ENCODE measurements at regions not wholly inside any gene's neighbourhood (a gene's known extent, or its start where the extent isn't known, plus 50 kb on each side); places are given as distances from the start of the nearest gene placed in this dataset.

DNA sequence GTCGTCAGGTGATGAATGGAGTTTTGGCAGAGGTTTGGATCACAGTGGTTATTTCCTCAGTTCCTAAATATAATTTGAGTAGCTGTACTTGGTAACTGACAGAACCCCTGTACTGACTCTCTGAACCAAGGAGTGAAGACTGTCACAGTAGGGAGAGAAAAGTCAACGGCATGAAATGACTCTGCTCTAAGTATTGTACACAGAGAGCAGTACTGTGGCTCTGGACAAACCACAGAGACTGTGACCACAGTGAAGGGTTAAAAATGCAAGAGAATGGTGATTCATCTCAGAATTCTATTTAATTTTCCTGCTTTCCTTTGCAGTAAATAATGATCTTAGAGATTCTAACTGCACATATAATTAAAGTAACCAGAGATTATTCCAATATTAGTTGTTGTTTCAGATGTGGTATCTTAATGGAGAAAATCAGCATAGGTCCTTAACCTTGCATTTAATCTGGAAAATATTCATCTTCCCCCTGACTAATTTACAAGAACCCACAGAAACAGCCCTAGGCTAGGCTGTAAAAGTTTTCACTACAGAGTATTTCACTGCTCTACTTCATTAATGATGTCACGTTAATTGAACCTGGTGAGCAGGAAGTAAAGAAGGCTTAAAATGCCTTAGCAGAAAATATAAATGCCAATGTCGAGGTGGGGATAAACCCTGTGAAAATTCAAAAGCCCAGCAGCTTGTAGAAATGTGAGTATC, 221.9 kb downstream of the LIG4 start:
- Histone ChIP-seq H3K27me3 (no peaks in the 10 kb centered on the region), H3K9me3 (no peaks in the 10 kb centered on the region), H3K27ac (no peak overlapping the region), H3K36me3 (no peaks in the 10 kb centered on the region), H3K4me3 (no peak overlapping the region), H3K4me1 (no peaks in the 10 kb centered on the region)
- WGBS: 53% methylated on average over 4 of the region's 4 CpGs
- no peak for DNase-seq (ENCODE audit: low spot score in 2 of 2)
- no peak for TF ChIP-seq CTCF (IDR thresholded peaks at IDR 0.05)
- TF ChIP-seq POLR2A (IDR thresholded peaks at IDR 0.05): no peak
- no peak for TF ChIP-seq EP300 (IDR thresholded peaks at IDR 0.05)
- TF ChIP-seq POLR2AphosphoS5 (IDR thresholded peaks at IDR 0.05): no peak

GRCh38 chr13:107992542-107992941, 222.8 kb downstream of the LIG4 start:
- no peaks in the 10 kb centered on the region for H3K27me3 ChIP-seq
- WGBS: 36% methylated on average over 2 of the region's 2 CpGs
- H3K4me1 ChIP-seq: no peaks in the 10 kb centered on the region
- TF ChIP-seq CTCF (IDR thresholded peaks at IDR 0.05) (no peak), POLR2A (IDR thresholded peaks at IDR 0.05) (no peak), POLR2AphosphoS5 (IDR thresholded peaks at IDR 0.05) (no peak)
- H3K36me3 ChIP-seq: no peaks in the 10 kb centered on the region
- DNase-seq (ENCODE audit: low spot score in 2 of 2): no peak
- no peak overlapping the region for H3K4me3 ChIP-seq
- no peak overlapping the region for H3K27ac ChIP-seq
- no peaks in the 10 kb centered on the region for H3K9me3 ChIP-seq

GRCh38 chr13:107977071-107977574, 238.2 kb downstream of the LIG4 start:
- Histone ChIP-seq H3K27me3 (no peaks in the 10 kb centered on the region), H3K4me3 (no peak overlapping the region), H3K4me1 (no peaks in the 10 kb centered on the region), H3K27ac (no peak overlapping the region), H3K36me3 (no peaks in the 10 kb centered on the region), H3K9me3 (no peaks in the 10 kb centered on the region)
- WGBS: 68% methylated on average over 4 of the region's 4 CpGs
- no peak for DNase-seq (ENCODE audit: low spot score in 2 of 2)
- TF ChIP-seq EP300 (IDR thresholded peaks at IDR 0.05) (no peak), POLR2AphosphoS5 (IDR thresholded peaks at IDR 0.05) (no peak), POLR2A (IDR thresholded peaks at IDR 0.05) (no peak), CTCF (IDR thresholded peaks at IDR 0.05) (no peak)

DNA sequence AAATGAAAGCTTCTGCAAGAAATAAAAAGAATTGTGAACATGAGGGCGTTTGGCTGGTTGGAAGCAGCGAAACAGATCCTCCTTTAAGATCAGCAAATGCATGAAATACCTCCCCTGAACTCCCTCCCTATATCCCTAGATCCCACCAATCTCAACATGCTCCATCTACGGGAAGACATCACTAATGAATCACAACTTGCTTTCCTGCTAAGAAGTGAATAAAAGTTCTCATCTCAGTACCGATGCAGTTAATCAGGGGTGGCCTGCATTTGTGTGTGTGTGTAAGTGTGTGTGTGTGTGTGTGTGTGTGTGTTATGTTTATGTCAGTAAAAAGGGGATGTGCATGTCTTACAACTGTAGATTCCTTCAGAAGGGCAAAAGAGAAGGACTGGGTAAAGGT, 238.7 kb downstream of the LIG4 start:
- no peaks in the 10 kb centered on the region for H3K27me3 ChIP-seq
- H3K27ac ChIP-seq: no peak overlapping the region
- DNase-seq (ENCODE audit: low spot score in 2 of 2): no peak
- no peak overlapping the region for H3K4me3 ChIP-seq
- 84% methylated on average over 4 of the region's 4 CpGs for WGBS
- H3K4me1 ChIP-seq: no peaks in the 10 kb centered on the region
- no peaks in the 10 kb centered on the region for H3K36me3 ChIP-seq
- no peak for TF ChIP-seq EP300 (IDR thresholded peaks at IDR 0.05)
- no peaks in the 10 kb centered on the region for H3K9me3 ChIP-seq

DNA sequence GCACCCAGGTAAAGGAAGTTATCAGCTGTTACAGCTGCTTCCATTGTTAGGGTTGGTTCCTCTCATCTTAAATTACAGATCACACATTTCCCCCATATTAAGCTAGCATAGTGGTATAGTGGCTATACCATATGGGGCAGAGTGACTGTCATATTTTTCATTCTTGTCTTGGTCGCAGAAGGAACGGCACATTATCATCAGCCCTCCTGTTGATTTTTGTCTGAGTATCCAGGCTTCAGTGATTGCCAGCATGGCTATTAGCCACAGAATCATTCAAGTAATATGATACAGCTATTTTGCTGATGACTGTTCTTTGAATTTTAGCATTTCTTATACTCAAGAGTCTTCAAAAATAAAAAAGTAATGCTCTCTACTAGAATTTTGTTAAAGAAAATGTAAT, 240.9 kb downstream of the LIG4 start:
- DNase-seq (ENCODE audit: low spot score in 2 of 2): no peak
- H3K27ac ChIP-seq: no peak overlapping the region
- H3K4me3 ChIP-seq: no peak overlapping the region
- H3K27me3 ChIP-seq: no peaks in the 10 kb centered on the region
- WGBS: 80% methylated on average over 2 of the region's 2 CpGs
- no peaks in the 10 kb centered on the region for H3K9me3 ChIP-seq
- H3K4me1 ChIP-seq: no peaks in the 10 kb centered on the region
- no peaks in the 10 kb centered on the region for H3K36me3 ChIP-seq
- TF ChIP-seq EP300 (IDR thresholded peaks at IDR 0.05) (no peak), POLR2A (IDR thresholded peaks at IDR 0.05) (no peak), POLR2AphosphoS5 (IDR thresholded peaks at IDR 0.05) (no peak), CTCF (IDR thresholded peaks at IDR 0.05) (no peak)

DNA sequence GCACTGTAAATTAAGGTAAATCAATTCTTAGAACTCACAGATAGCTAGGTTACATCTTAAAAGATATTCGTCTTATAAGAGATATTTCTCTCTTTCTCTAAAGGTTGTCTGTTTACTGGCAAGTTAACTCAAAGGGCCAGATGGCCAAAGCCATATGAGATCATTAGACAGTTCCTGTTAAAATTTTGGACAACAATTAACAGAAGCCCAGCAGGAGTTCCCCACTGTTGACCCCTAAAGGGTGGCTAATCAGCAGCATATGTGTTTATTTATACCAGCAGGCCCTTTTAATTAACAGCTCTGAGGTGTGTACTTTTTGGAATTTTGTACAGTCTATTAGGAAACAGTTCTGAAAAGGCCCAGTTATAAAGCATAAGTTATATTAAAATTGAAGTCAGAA, 245.8 kb downstream of the LIG4 start:
- H3K27me3 ChIP-seq: no peaks in the 10 kb centered on the region
- no peaks in the 10 kb centered on the region for H3K36me3 ChIP-seq
- no peaks in the 10 kb centered on the region for H3K4me1 ChIP-seq
- H3K9me3 ChIP-seq: no peaks in the 10 kb centered on the region
- 91% methylated on average over 1 of the region's 1 CpG for WGBS
- H3K27ac ChIP-seq: no peak overlapping the region
- H3K4me3 ChIP-seq: no peak overlapping the region
- no peak for TF ChIP-seq POLR2A (IDR thresholded peaks at IDR 0.05)
- TF ChIP-seq POLR2AphosphoS5 (IDR thresholded peaks at IDR 0.05): no peak
- no peak for TF ChIP-seq EP300 (IDR thresholded peaks at IDR 0.05)
- no peak for TF ChIP-seq CTCF (IDR thresholded peaks at IDR 0.05)
- DNase-seq (ENCODE audit: low spot score in 2 of 2): no peak
